Small intestine (tissue), 7 donors: ENCODE measurements at regions not wholly inside any gene's neighbourhood (a gene's known extent, or its start where the extent isn't known, plus 50 kb on each side); places are given as distances from the start of the nearest gene placed in this dataset.

Source experiments
- DNase-seq, 2 donors: peaks; one replicate each; pipeline versions ENCODE4 v3.0.0 to v3.0.0-alpha.2; 2013
- FAIRE-seq: peaks from 2 replicates; lab custom pipeline; 2012; peaks lifted over from hg19 to GRCh38; lab: Jason Lieb, UNC
- H3K27ac ChIP-seq, 3 donors: one replicate each; pipeline ENCODE4 v1.5.1; 2013; ENCODE audit warnings: low read length in 2 of 3, mild to moderate bottlenecking in 2 of 3, control low read depth in 1 of 3, inconsistent platforms in 1 of 3, low read depth in 1 of 3, moderate library complexity in 1 of 3
- H3K27me3 ChIP-seq, 3 donors: one replicate each; pipeline ENCODE4 v1.6.1; 2013; ENCODE audit warnings: low read length in 3 of 3, inconsistent platforms in 1 of 3; ENCODE audit not compliant: control insufficient read depth in 3 of 3, insufficient read depth in 3 of 3
- H3K36me3 ChIP-seq, 3 donors: one replicate each; pipeline ENCODE4 v1.6.1; 2013; ENCODE audit warnings: low read length in 3 of 3, inconsistent platforms in 1 of 3, low read depth in 1 of 3, mild to moderate bottlenecking in 1 of 3, moderate library complexity in 1 of 3; ENCODE audit not compliant: control insufficient read depth in 3 of 3, insufficient read depth in 2 of 3
- H3K4me1 ChIP-seq, 3 donors: one replicate each; pipeline ENCODE4 v1.6.1; 2013; ENCODE audit warnings: low read length in 2 of 3, inconsistent platforms in 1 of 3, low read depth in 1 of 3, mild to moderate bottlenecking in 1 of 3, moderate library complexity in 1 of 3; ENCODE audit not compliant: control insufficient read depth in 3 of 3, insufficient read depth in 2 of 3
- H3K4me3 ChIP-seq, 3 donors: one replicate each; pipeline ENCODE4 v1.5.1; 2013; ENCODE audit warnings: low read length in 3 of 3, control low read depth in 1 of 3, inconsistent platforms in 1 of 3, low read depth in 1 of 3, mild to moderate bottlenecking in 1 of 3, moderate library complexity in 1 of 3
- H3K9me3 ChIP-seq, 2 donors: one replicate each; pipeline ENCODE4 v1.6.1; 2013; ENCODE audit warnings: low read depth in 1 of 2, low read length in 1 of 2; ENCODE audit not compliant: control insufficient read depth in 2 of 2, insufficient read depth in 1 of 2
- WGBS, 3 donors: extraction: QIAGEN DNeasy Blood & Tissue Kit; methylation state at CpG; one replicate each; pipeline ENCODE4 v1.1.7; 2013; 5-methylcytosine and 5-hydroxymethylcytosine counted together
- donor health status: healthy with polysubstance abuse.
- donor health status: control.
- donor health status: control.
- donor health status: Bipolar disorder and iron deficiency.
- donor health status: healthy.

DNA sequence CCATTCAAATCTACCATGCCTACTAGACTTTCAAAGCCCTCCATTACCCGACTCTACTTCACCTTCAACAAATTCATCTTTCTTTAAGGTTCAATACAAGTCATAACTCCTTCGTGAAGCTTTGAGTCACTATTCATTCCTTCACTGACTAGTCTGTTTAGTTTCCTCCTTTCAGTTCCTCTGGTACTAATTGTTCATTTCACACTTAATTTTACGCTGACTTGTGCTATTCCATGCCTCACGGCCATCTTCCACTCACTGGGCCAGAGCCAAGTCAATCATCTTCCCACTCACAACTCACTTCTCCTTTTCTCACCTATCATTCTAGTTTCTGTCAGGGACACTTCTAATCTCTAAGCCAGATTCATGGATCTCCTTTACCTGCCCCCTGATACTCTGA, 136.2 kb downstream of the MTX2 start:
- H3K27me3 ChIP-seq = peaks cover 0 to 6% (median 2%) of the 10 kb centered on the region in 3 donors
- FAIRE-seq = no peak
- no peak overlapping the region for H3K4me3 ChIP-seq
- no peak overlapping the region for H3K27ac ChIP-seq
- no peaks in the 10 kb centered on the region for H3K4me1 ChIP-seq
- 74% methylated on average over 4 of the region's 4 CpGs; no CpG with 5 or more reads in 2 of the 3 donors for WGBS, 3 donors
- no peaks in the 10 kb centered on the region for H3K9me3 ChIP-seq
- no peaks in the 10 kb centered on the region for H3K36me3 ChIP-seq
- DNase-seq = no peak

DNA sequence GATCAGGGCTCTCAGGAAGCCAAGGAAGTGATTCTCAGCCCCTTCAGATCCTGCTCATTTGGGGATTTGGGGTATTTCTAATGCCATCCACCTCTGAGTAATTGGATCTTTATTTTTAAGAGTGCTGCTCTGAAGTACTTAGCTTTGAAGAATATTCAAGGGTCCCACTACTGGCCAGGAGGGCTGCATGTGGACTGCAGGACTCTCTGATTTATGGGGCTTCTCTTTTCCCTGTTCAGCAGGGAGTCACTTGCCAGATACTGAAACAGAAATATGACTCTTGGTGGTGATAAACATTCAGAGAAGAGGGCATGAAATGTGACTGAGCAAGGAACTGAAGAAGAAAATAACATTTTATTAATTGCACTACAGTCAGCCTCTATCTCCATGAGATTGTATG, 138.5 kb downstream of the MTX2 start:
- Histone ChIP-seq H3K27me3 (peaks cover 0 to 6% (median 2%) of the 10 kb centered on the region in 3 donors), H3K27ac (no peak overlapping the region), H3K4me1 (no peaks in the 10 kb centered on the region), H3K9me3 (no peaks in the 10 kb centered on the region), H3K4me3 (no peak overlapping the region), H3K36me3 (no peaks in the 10 kb centered on the region)
- FAIRE-seq = no peak
- no peak for DNase-seq

DNA sequence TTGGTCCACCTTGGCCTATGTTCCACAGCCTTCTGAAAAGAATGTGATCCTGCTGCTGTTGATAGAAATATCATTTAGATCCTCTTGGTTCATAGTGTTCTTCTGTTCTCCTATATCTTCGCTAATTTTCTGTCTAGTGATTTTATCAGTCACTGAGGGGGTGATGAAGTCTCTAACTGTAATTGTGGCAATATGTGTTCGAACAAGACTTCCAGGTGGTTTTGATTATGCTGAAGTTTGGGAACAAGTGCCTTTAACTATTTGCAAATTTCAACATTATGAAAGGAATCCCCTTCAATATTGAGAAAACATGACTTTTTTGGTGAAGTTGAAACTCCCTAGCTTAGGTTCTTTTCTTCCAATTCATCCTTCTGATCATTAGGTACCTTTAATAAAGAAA, 140.4 kb downstream of the MTX2 start:
- Histone ChIP-seq H3K4me1 (no peaks in the 10 kb centered on the region), H3K27me3 (peaks cover 0 to 6% (median 0%) of the 10 kb centered on the region in 3 donors), H3K27ac (no peak overlapping the region), H3K36me3 (no peaks in the 10 kb centered on the region), H3K9me3 (no peaks in the 10 kb centered on the region), H3K4me3 (no peak overlapping the region)
- 84 to 92% (median 89%) methylated on average over 2 of the region's 2 CpGs for WGBS, 3 donors
- DNase-seq (no peak), FAIRE-seq (no peak)

- H3K27ac ChIP-seq = no peak overlapping the region
- DNase-seq = no peak
- H3K4me3 ChIP-seq = no peak overlapping the region
- no peaks in the 10 kb centered on the region for H3K9me3 ChIP-seq
- FAIRE-seq = no peak
- H3K27me3 ChIP-seq = peaks cover 0 to 6% (median 0%) of the 10 kb centered on the region in 3 donors
- no peaks in the 10 kb centered on the region for H3K36me3 ChIP-seq
- H3K4me1 ChIP-seq = no peaks in the 10 kb centered on the region
These were observed 142.9 kb downstream of the MTX2 start for GRCh38 chr2:176412136-176412535.

DNA sequence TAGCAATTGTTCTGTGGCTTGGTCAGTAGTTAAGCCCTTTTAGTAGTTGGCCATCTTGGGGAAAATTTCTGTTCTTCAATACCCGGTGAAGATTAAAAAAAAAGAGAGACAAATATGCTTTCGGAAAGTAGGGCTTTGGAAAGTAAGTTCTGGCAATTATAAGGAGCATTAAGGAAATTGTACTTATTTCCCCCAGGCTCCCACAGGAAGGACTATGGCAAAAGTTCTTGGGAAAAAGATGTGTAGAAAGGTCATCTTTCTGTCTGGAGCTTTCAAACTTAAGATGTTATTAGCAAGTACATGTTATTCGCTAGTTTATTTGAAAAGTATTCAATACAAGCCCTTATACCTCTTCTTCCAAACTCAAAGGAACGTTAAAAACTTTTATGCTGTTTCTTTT, 144.5 kb downstream of the MTX2 start:
- DNase-seq (no peak), FAIRE-seq (no peak)
- no peaks in the 10 kb centered on the region for H3K36me3 ChIP-seq
- no peak overlapping the region for H3K27ac ChIP-seq
- H3K27me3 ChIP-seq = no peaks in the 10 kb centered on the region
- H3K9me3 ChIP-seq = no peaks in the 10 kb centered on the region
- 74 to 87% (median 82%) methylated on average over 4 of the region's 4 CpGs for WGBS, 3 donors
- no peak overlapping the region for H3K4me3 ChIP-seq
- no peaks in the 10 kb centered on the region for H3K4me1 ChIP-seq

DNA sequence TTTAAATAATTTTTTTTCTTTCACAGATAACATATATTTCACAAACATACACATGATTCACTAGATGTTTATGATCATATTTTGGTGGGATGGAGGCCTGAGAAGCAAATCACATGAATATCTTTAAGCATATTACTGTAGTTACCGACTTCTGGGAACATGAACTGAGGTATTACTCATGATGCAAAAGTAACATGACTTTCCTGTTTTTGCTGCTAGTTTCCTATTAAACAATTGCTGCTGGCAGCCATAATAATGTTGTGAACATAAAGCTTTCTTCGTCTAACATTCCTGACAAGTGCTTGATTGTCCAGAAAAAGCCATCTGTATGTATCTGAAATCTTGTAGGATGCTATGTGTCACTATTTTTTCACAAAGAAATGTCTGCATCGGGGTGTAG, 145.4 kb downstream of the MTX2 start:
- no peaks in the 10 kb centered on the region for H3K27me3 ChIP-seq
- no peaks in the 10 kb centered on the region for H3K9me3 ChIP-seq
- no peak overlapping the region for H3K4me3 ChIP-seq
- H3K4me1 ChIP-seq = no peaks in the 10 kb centered on the region
- FAIRE-seq (no peak), DNase-seq (no peak)
- H3K27ac ChIP-seq = no peak overlapping the region
- 72 to 83% (median 75%) methylated on average over 3 of the region's 3 CpGs for WGBS, 3 donors
- H3K36me3 ChIP-seq = no peaks in the 10 kb centered on the region

DNA sequence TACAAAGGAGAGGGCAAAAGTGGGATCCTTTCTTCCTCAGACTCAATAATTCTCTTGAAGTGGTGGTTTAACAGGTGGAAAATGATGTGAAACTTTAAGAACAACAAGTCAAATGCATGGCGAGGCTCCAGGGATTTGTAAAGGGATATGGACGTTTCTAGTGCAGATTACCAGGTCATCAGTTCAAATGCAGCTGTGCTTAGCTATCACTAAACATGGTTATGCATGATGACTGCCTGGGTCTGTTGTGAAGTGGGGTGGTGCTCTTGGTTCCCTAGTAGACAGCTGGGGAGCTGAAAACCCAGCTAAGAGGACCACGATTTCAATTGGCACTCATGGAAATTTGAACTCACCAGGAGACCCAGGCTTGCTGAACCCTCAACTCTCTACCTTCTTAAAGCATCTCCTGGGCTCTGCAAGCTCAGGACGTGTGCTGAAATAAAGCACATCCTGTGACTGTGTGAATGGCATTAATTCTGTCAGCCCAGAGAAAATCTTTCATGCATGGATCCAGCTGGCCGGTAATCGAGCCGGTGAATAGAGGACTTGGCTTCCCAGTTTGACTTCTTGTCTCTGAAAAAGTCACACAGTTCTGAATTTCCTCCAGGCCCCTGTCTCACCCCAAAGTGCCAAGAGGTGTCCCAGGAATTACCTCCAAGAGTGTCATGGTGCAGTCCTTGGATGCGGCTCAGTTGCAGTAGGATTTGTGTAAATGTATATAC, 146.1 kb downstream of the MTX2 start:
- FAIRE-seq = no peak
- no peaks in the 10 kb centered on the region for H3K27me3 ChIP-seq
- WGBS, 3 donors = 70 to 74% (median 71%) methylated on average over 8 of the region's 8 CpGs

GRCh38 chr2:176415937-176416499, 146.8 kb downstream of the MTX2 start:
- Histone ChIP-seq H3K36me3 (no peaks in the 10 kb centered on the region), H3K27ac (no peak overlapping the region), H3K9me3 (no peaks in the 10 kb centered on the region), H3K27me3 (no peaks in the 10 kb centered on the region), H3K4me3 (no peak overlapping the region), H3K4me1 (no peaks in the 10 kb centered on the region)
- WGBS, 3 donors = 85 to 87% (median 87%) methylated on average over 3 of the region's 3 CpGs
- FAIRE-seq (no peak), DNase-seq (no peak)

More for the DNA sequence above, 146.1 kb downstream of the MTX2 start:
- H3K27ac ChIP-seq = no peak overlapping the region
- H3K36me3 ChIP-seq = no peaks in the 10 kb centered on the region
- H3K4me1 ChIP-seq = no peaks in the 10 kb centered on the region
- H3K4me3 ChIP-seq = no peak overlapping the region
- no peak for DNase-seq
- H3K9me3 ChIP-seq = no peaks in the 10 kb centered on the region

- FAIRE-seq = no peak
- Histone ChIP-seq H3K4me1 (no peaks in the 10 kb centered on the region), H3K27me3 (peaks cover 0 to 2% (median 0%) of the 10 kb centered on the region in 3 donors), H3K27ac (no peak overlapping the region), H3K36me3 (no peaks in the 10 kb centered on the region), H3K9me3 (no peaks in the 10 kb centered on the region), H3K4me3 (no peak overlapping the region)
- DNase-seq = no peak
- WGBS, 3 donors = 82 to 87% (median 83%) methylated on average over 6 of the region's 6 CpGs
These were observed 149.5 kb downstream of the MTX2 start for GRCh38 chr2:176418768-176419167.
